A549 (cell line): ENCODE measurements at regions not wholly inside any gene's neighbourhood (a gene's known extent, or its start where the extent isn't known, plus 50 kb on each side); places are given as distances from the start of the nearest gene placed in this dataset.
"Not testable (repeated sequence)": the region's sequence is repeated elsewhere in the genome, so short reads cannot be mapped to it uniquely, and the experiment has no call there.

ENCODE experiments used
- ATAC-seq, 2 experiments: fragments of 200-7000 bp in 1 of 2; fragments of >200 bp in 1 of 2; cut with Nextera tagmentation in 1 of 2; cut with Tn5 transposase in 1 of 2; 3 replicates each; pipeline versions ENCODE4 v1.8.0 to v1.9.1; 2018 to 2020; ENCODE audit warnings: mild to moderate bottlenecking in 1 of 2, moderate library complexity in 1 of 2
- CTCF ChIA-PET: fragments of 300-600 bp; sonication (Branson Sonifier 250); formaldehyde crosslinking; extraction: SDS; loops from one replicate; lab custom pipeline; 2021; ENCODE audit warnings: antibody characterized with exemption, inconsistent platforms; lab: Yijun Ruan, JAX
- POLR2A ChIA-PET: fragments of 350-600 bp; formaldehyde crosslinking; extraction: SDS; loops from one replicate; lab custom pipeline; 2021; ENCODE audit warnings: antibody characterized with exemption, inconsistent platforms; lab: Yijun Ruan, JAX
- DNase-seq, 2 experiments: peaks; one replicate each; pipeline versions ENCODE4 v3.0.0 to v3.0.0-alpha.2; 2011 to 2016; ENCODE audit warnings: low read depth in 1 of 2, low spot score in 1 of 2
- FAIRE-seq: peaks from 2 replicates; lab custom pipeline; 2011; peaks lifted over from hg19 to GRCh38; lab: Jason Lieb, UNC
- H3K27ac ChIP-seq, 2 experiments: fragments of >200 bp; sonication (Bioruptor Twin); formaldehyde crosslinking; 3 replicates each; pipeline ENCODE4 v1.5.1; 2016 to 2017
- H3K4me1 ChIP-seq: fragments of >200 bp; sonication (Bioruptor Twin); formaldehyde crosslinking; 3 replicates; pipeline ENCODE4 v1.6.1; 2016
- H3K4me2 ChIP-seq: fragments of >200 bp; sonication (Bioruptor Twin); formaldehyde crosslinking; 3 replicates; pipeline ENCODE4 v1.6.1; 2016
- H3K4me3 ChIP-seq: fragments of >200 bp; sonication (Bioruptor Twin); formaldehyde crosslinking; 3 replicates; pipeline ENCODE4 v1.5.1; 2016
- H3K9me3 ChIP-seq: fragments of >200 bp; sonication (Bioruptor Twin); formaldehyde crosslinking; 3 replicates; pipeline ENCODE4 v1.6.1; 2016
- ATOH8 ChIP-seq: fragments of 250-450 bp; sonication (Bioruptor Pico); IDR thresholded peaks from 2 replicates; pipeline ENCODE4 v1.5.0; 2020; ENCODE audit warnings: low read depth, mild to moderate bottlenecking, moderate library complexity
- BCL3 ChIP-seq: fragments of >200 bp; sonication (Bioruptor Twin); formaldehyde crosslinking; IDR thresholded peaks from 3 replicates; pipeline ENCODE4 v1.6.1; 2016
- CBX8 ChIP-seq: fragments of 200-600 bp; sonication (generic); IDR thresholded peaks from 2 replicates; pipeline ENCODE4 v1.6.1; 2016
- CEBPB ChIP-seq, 2 experiments: fragments of >200 bp in 1 of 2; sonication (Bioruptor Twin) in 1 of 2; formaldehyde crosslinking in 1 of 2; IDR thresholded peaks; 2 replicates each; pipeline ENCODE4 v1.6.1; 2012 to 2016
- E2F6 ChIP-seq: IDR thresholded peaks from 2 replicates; pipeline ENCODE4 v1.6.1; 2012; ENCODE audit warnings: low read depth, borderline replicate concordance
- EHMT2 ChIP-seq: fragments of 200-600 bp; sonication (generic); IDR thresholded peaks from 2 replicates; pipeline ENCODE4 v1.6.1; 2016; ENCODE audit warnings: antibody characterized with exemption, low read depth, mild to moderate bottlenecking, moderate library complexity
- ELK1 ChIP-seq: fragments of 150-350 bp; IDR thresholded peaks from 2 replicates; pipeline ENCODE4 v1.6.1; 2014; ENCODE audit warnings: low read depth, mild to moderate bottlenecking, low read length
- HES2 ChIP-seq: fragments of >200 bp; sonication (Bioruptor Twin); formaldehyde crosslinking; IDR thresholded peaks from 2 replicates; pipeline ENCODE4 v1.6.1; 2016
- HMGXB4 ChIP-seq: fragments of 250-450 bp; sonication (Bioruptor Pico); IDR thresholded peaks from 2 replicates; pipeline ENCODE4 v1.5.0; 2021; ENCODE audit warnings: mild to moderate bottlenecking, moderate library complexity, borderline replicate concordance
- HOXB5 ChIP-seq: fragments of 250-450 bp; sonication (Bioruptor Pico); IDR thresholded peaks from 2 replicates; pipeline ENCODE4 v1.5.0; 2020; ENCODE audit warnings: mild to moderate bottlenecking, moderate library complexity
- JUN ChIP-seq, 2 experiments: fragments of >200 bp; sonication (Bioruptor Twin); formaldehyde crosslinking; IDR thresholded peaks; 2 replicates in 1 of 2; 3 replicates in 1 of 2; pipeline ENCODE4 v1.6.1; 2016 to 2017
- JUNB ChIP-seq: fragments of >200 bp; sonication (Bioruptor Twin); formaldehyde crosslinking; IDR thresholded peaks from 2 replicates; pipeline ENCODE4 v1.6.1; 2016
- MAFK ChIP-seq: fragments of 450-650 bp; IDR thresholded peaks from 2 replicates; pipeline ENCODE4 v1.6.1; 2014; ENCODE audit not compliant: partially characterized antibody
- MAZ ChIP-seq: fragments of 150-350 bp; IDR thresholded peaks from 2 replicates; pipeline ENCODE4 v1.6.1; 2014; ENCODE audit warnings: antibody characterized with exemption, low read depth, low read length, borderline replicate concordance
- NPAS2 ChIP-seq: fragments of 250-450 bp; sonication (Bioruptor Pico); IDR thresholded peaks from 2 replicates; pipeline ENCODE4 v1.8.0; 2022; ENCODE audit warnings: mild to moderate bottlenecking, moderate library complexity, borderline replicate concordance
- NR3C1 ChIP-seq: fragments of >200 bp; sonication (Bioruptor Twin); formaldehyde crosslinking; IDR thresholded peaks from 3 replicates; pipeline ENCODE4 v1.6.1; 2017
- PHF8 ChIP-seq: fragments of 200-600 bp; sonication (generic); IDR thresholded peaks from 2 replicates; pipeline ENCODE4 v1.6.1; 2016; ENCODE audit warnings: low read depth, mild to moderate bottlenecking, antibody characterized with exemption, moderate library complexity, borderline replicate concordance
- RNF2 ChIP-seq: fragments of 200-600 bp; sonication (generic); IDR thresholded peaks from 2 replicates; pipeline ENCODE4 v1.6.1; 2016; ENCODE audit warnings: low read depth, mild to moderate bottlenecking, antibody characterized with exemption, moderate library complexity, borderline replicate concordance
- TFCP2L1 ChIP-seq: fragments of 250-450 bp; sonication (Bioruptor Pico); IDR thresholded peaks from 2 replicates; pipeline ENCODE4 v1.5.0; 2021; ENCODE audit warnings: mild to moderate bottlenecking
- TP53 ChIP-seq: fragments of 250-450 bp; sonication (Bioruptor Pico); IDR thresholded peaks from 2 replicates; pipeline ENCODE4 v1.5.0; 2021; ENCODE audit warnings: mild to moderate bottlenecking, moderate library complexity
- USF2 ChIP-seq: fragments of 450-650 bp; IDR thresholded peaks from 2 replicates; pipeline ENCODE4 v1.6.1; 2014; ENCODE audit warnings: antibody characterized with exemption
- WGBS: methylation state at CpG from one replicate; pipeline ENCODE4 v1.1.6; 2017; ENCODE audit errors: missing lambda C conversion rate; 5-methylcytosine and 5-hydroxymethylcytosine counted together

GRCh38 chr11:19419021-19419750 is 178.4 kb upstream of the E2F8 start (continued):
- TF ChIP-seq HMGXB4 (CRISPR knock-in tag), result no peak
- TF ChIP-seq HES2, result 0 out of 2 replicates have a peak, but pooled peaks have one; percentile 21
- no peak for TF ChIP-seq USF2
- TF ChIP-seq BCL3, result no peak
- no peak for TF ChIP-seq CBX8
- no peak for TF ChIP-seq TP53 (CRISPR knock-in tag)
- 0 out of 2 replicates have a peak, but pooled peaks have one; percentile 18 for TF ChIP-seq JUNB
- no peak for TF ChIP-seq ELK1

GRCh38 chr11:19418221-19418620 is 177.5 kb upstream of the E2F8 start:
- ATAC-seq (no peak), DNase-seq (no peak), FAIRE-seq (no peak)
- Histone ChIP-seq H3K4me3 (no peak overlapping the region), H3K27ac (peak overlapping the region; percentile 61 to 75; a peak in 4 of 6 replicates), H3K4me2 (peak overlapping the region; percentile 82; the same call in 2 of the 3 replicates), H3K9me3 (no peaks in the 10 kb centered on the region), H3K4me1 (peaks cover 31% of the 10 kb centered on the region)
- POLR2A ChIA-PET, result no interaction called here
- 98% methylated on average over 2 of the region's 2 CpGs for WGBS
- CTCF ChIA-PET, result interaction anchor here (1.0 to 1.9 kb wide), 2 partner anchors 8 to 38 kb away, joined by 3 to 4 read pairs; no protein-coding TSS in a partner anchor
- TF ChIP-seq PHF8 (no peak), ELK1 (no peak), RNF2 (no peak), EHMT2 (no peak), NR3C1 (no peak), E2F6 (no peak), CEBPB (IDR thresholded peaks at IDR 0.05) (no peak), NPAS2 (no peak), MAFK (no peak), HOXB5 (CRISPR knock-in tag) (no peak), ATOH8 (CRISPR knock-in tag) (no peak), JUN (IDR thresholded peaks at IDR 0.05) (no peak), USF2 (no peak), TFCP2L1 (CRISPR knock-in tag) (no peak), MAZ (no peak)

GRCh38 chr11:19412070-19412469 is 171.3 kb upstream of the E2F8 start:
- DNase-seq, ATAC-seq, CTCF ChIA-PET, FAIRE-seq, H3K4me3 ChIP-seq, POLR2A ChIA-PET, H3K27ac ChIP-seq, H3K4me1 ChIP-seq, H3K9me3 ChIP-seq: not testable (repeated sequence)
- WGBS, result 0% methylated on average over 1 of the region's 3 CpGs
- H3K4me2 ChIP-seq, result peak overlapping the region; percentile 32; the same call in 1 of the 3 replicates
